DND-41 (cell line): ENCODE measurements at regions not wholly inside any gene's neighbourhood (a gene's known extent, or its start where the extent isn't known, plus 50 kb on each side); places are given as distances from the start of the nearest gene placed in this dataset.

Experiments used
- ATAC-seq: fragments of 200-7000 bp; cut with Tn5 transposase; 3 replicates; pipeline ENCODE4 v1.9.1; 2021; ENCODE audit warnings: low read depth; ENCODE audit not compliant: insufficient read depth
- DNase-seq: peaks from one replicate; pipeline ENCODE4 v3.0.0-alpha.2; 2020
- H2AFZ ChIP-seq: 2 replicates; pipeline ENCODE4 v1.6.0; 2012; ENCODE audit warnings: low read depth, low read length
- H3K27ac ChIP-seq: 2 replicates; pipeline ENCODE4 v1.5.1; 2012; ENCODE audit warnings: low read length, inconsistent platforms
- H3K27me3 ChIP-seq: fragments of 200-600 bp; sonication (generic); 2 replicates; pipeline ENCODE4 v1.6.0; 2012; ENCODE audit warnings: low read length, mild to moderate bottlenecking, inconsistent platforms; ENCODE audit not compliant: insufficient read depth, poor library complexity
- H3K36me3 ChIP-seq: 2 replicates; pipeline ENCODE4 v1.5.1; 2012; ENCODE audit warnings: low read length, inconsistent platforms; ENCODE audit not compliant: insufficient read depth
- H3K4me1 ChIP-seq: 2 replicates; pipeline ENCODE4 v1.5.1; 2012; ENCODE audit warnings: mild to moderate bottlenecking, low read length; ENCODE audit not compliant: insufficient read depth
- H3K4me2 ChIP-seq: 2 replicates; pipeline ENCODE4 v1.6.0; 2012; ENCODE audit warnings: mild to moderate bottlenecking, moderate library complexity, low read length, inconsistent platforms; ENCODE audit not compliant: insufficient read depth
- H3K4me3 ChIP-seq, 2 experiments: fragments of 200-600 bp in 1 of 2; shearing (Covaris generic) in 1 of 2; 2 replicates each; pipeline ENCODE4 v1.5.1; 2012 to 2016; ENCODE audit warnings: inconsistent platforms in 2 of 2, low read length in 2 of 2, mild to moderate bottlenecking in 2 of 2, low read depth in 1 of 2, moderate library complexity in 1 of 2
- H3K79me2 ChIP-seq: 2 replicates; pipeline ENCODE4 v1.6.0; 2012; ENCODE audit warnings: low read length, inconsistent platforms; ENCODE audit not compliant: insufficient read depth
- H3K9ac ChIP-seq: 2 replicates; pipeline ENCODE4 v1.6.0; 2012; ENCODE audit warnings: low read depth, mild to moderate bottlenecking, inconsistent platforms, low read length, moderate library complexity
- H3K9me3 ChIP-seq: 2 replicates; pipeline ENCODE4 v1.5.1; 2012; ENCODE audit warnings: low read length, moderate library complexity, mild to moderate bottlenecking, inconsistent platforms; ENCODE audit not compliant: insufficient read depth, severe bottlenecking
- H4K20me1 ChIP-seq: 2 replicates; pipeline ENCODE4 v1.6.0; 2012; ENCODE audit warnings: low read length; ENCODE audit not compliant: insufficient read depth
- EZH2 ChIP-seq: IDR thresholded peaks from 3 replicates; pipeline ENCODE4 v1.6.1; 2012; ENCODE audit warnings: borderline replicate concordance, low read depth, mild to moderate bottlenecking, moderate library complexity, low read length, inconsistent platforms; ENCODE audit not compliant: severe bottlenecking
- TF ChIP-seq, protein P1 (sequence below): IDR thresholded peaks from 2 replicates; pipeline ENCODE4 v1.5.1; 2012; ENCODE audit warnings: borderline replicate concordance, low read length, moderate library complexity, mild to moderate bottlenecking; ENCODE audit not compliant: poor library complexity, severe bottlenecking; ENCODE audit errors: extremely low read depth

- H3K79me2 ChIP-seq: no peaks in the 10 kb centered on the region
- H3K4me2 ChIP-seq: no peak overlapping the region
- no peak overlapping the region for H2AFZ ChIP-seq
- no peak overlapping the region for H3K4me3 ChIP-seq
- no peak overlapping the region for H3K27ac ChIP-seq
- H3K36me3 ChIP-seq: no peaks in the 10 kb centered on the region
- DNase-seq (no peak), ATAC-seq (no peak)
- H3K27me3 ChIP-seq: peaks cover 17% of the 10 kb centered on the region
- no peaks in the 10 kb centered on the region for H4K20me1 ChIP-seq
- no peak overlapping the region for H3K9ac ChIP-seq
- TF ChIP-seq EZH2: no peak
- TF ChIP-seq, protein P1, sequence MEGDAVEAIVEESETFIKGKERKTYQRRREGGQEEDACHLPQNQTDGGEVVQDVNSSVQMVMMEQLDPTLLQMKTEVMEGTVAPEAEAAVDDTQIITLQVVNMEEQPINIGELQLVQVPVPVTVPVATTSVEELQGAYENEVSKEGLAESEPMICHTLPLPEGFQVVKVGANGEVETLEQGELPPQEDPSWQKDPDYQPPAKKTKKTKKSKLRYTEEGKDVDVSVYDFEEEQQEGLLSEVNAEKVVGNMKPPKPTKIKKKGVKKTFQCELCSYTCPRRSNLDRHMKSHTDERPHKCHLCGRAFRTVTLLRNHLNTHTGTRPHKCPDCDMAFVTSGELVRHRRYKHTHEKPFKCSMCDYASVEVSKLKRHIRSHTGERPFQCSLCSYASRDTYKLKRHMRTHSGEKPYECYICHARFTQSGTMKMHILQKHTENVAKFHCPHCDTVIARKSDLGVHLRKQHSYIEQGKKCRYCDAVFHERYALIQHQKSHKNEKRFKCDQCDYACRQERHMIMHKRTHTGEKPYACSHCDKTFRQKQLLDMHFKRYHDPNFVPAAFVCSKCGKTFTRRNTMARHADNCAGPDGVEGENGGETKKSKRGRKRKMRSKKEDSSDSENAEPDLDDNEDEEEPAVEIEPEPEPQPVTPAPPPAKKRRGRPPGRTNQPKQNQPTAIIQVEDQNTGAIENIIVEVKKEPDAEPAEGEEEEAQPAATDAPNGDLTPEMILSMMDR: no peak
- H3K4me1 ChIP-seq: no peaks in the 10 kb centered on the region
- H3K9me3 ChIP-seq: no peaks in the 10 kb centered on the region
These were observed 85.3 kb downstream of the MATN1 start for GRCh38 chr1:30638086-30638485.

GRCh38 chr1:30637183-30637980 lies 86.0 kb downstream of the MATN1 start:
- no peak for TF ChIP-seq EZH2
- TF ChIP-seq, protein P1: no peak
- DNase-seq (no peak), ATAC-seq (no peak)

DNA sequence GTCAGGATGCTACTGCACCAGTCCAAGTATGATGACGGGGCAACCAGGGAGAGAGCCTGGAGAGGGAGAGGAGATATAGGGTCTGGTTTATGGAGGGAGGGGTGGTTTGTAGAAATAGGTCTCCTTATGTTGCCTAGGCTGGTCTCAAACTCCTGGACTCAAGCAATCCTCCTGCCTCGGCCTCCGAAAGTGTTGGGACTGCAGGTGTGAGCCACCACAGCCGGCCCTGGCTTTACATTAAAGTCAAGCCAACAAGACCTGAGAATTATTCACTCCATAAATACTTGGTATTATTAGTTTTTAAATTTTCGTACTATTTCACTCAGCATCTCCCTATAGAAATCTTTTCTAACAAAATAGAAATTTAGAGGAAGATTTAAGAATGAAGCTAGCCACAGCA lies 86.8 kb downstream of the MATN1 start:
- Histone ChIP-seq H3K27ac (no peak overlapping the region), H3K27me3 (peaks cover 17% of the 10 kb centered on the region), H3K4me1 (no peaks in the 10 kb centered on the region), H3K9me3 (no peaks in the 10 kb centered on the region), H2AFZ (no peak overlapping the region), H3K9ac (no peak overlapping the region), H3K36me3 (no peaks in the 10 kb centered on the region), H3K4me2 (no peak overlapping the region), H4K20me1 (no peaks in the 10 kb centered on the region), H3K4me3 (no peak overlapping the region), H3K79me2 (no peaks in the 10 kb centered on the region)
- no peak for ATAC-seq
- no peak for DNase-seq
- TF ChIP-seq, protein P1: no peak
- no peak for TF ChIP-seq EZH2

More at GRCh38 chr1:30637183-30637980, 86.0 kb downstream of the MATN1 start:
- Histone ChIP-seq H3K4me2 (no peak overlapping the region), H3K4me3 (no peak overlapping the region), H3K36me3 (no peaks in the 10 kb centered on the region), H3K27me3 (peaks cover 17% of the 10 kb centered on the region), H4K20me1 (no peaks in the 10 kb centered on the region), H3K4me1 (no peaks in the 10 kb centered on the region), H3K9ac (no peak overlapping the region), H3K27ac (no peak overlapping the region), H2AFZ (no peak overlapping the region), H3K79me2 (no peaks in the 10 kb centered on the region), H3K9me3 (no peaks in the 10 kb centered on the region)
